ENCODE measurements at regions not wholly inside any gene's neighbourhood (a gene's known extent, or its start where the extent isn't known, plus 50 kb on each side); places are given as distances from the start of the nearest gene placed in this dataset.

GRCh38 chr15:79185199-79185598 lies 94.6 kb upstream of the RASGRF1 start:
- DNase-seq (ENCODE audit: low spot score): peak; percentile 64

- peak; percentile 74 for DNase-seq (ENCODE audit: low spot score)
These were observed 93.9 kb upstream of the RASGRF1 start for GRCh38 chr15:79184465-79184892.

- no peak for DNase-seq (ENCODE audit: low spot score)
These were observed 89.7 kb upstream of the RASGRF1 start for GRCh38 chr15:79180318-79180717.

DNA sequence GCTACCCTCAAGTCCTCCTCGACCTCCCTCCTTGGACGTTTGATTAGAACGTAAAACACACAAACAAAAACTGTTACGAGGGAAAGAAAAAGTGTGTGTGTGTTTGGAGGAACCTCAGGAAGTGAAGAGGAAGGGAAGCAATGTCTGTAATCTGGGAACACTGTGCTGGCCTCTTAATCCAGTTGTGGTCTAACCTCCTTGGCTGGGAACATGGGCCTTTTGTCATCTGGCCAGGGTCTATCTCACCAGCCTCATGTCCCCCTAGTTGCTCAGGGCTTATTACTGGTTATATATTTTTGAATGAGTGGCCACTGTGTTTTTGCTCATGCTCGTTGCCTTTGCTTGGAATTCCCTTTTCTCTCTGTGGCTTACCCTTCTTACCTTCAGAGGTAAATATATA lies 89.0 kb upstream of the RASGRF1 start:
- no peak for DNase-seq (ENCODE audit: low spot score)

- DNase-seq (ENCODE audit: low spot score): peak; percentile 39
These were observed 88.6 kb upstream of the RASGRF1 start for GRCh38 chr15:79179108-79179561.

DNA sequence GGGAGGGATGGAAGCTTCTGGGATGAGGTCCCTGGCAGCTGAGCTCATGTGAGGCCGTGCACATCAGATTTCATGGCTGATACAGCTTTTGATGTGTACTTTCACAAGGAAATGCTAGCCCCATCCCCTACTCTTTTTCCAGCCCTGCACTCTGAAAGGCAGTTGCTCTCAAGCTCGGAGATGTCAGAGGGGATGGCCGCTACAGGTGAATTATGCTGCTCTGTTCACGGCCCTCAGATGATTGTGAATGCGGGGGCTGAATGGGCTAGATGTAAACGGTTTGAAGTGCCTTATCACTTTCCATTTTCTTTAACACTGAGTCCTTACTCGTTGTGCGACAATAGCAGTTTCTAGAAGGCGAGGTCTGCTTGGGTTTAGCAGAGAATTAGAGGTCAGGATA lies 88.0 kb upstream of the RASGRF1 start:
- DNase-seq (ENCODE audit: low spot score): no peak

DNA sequence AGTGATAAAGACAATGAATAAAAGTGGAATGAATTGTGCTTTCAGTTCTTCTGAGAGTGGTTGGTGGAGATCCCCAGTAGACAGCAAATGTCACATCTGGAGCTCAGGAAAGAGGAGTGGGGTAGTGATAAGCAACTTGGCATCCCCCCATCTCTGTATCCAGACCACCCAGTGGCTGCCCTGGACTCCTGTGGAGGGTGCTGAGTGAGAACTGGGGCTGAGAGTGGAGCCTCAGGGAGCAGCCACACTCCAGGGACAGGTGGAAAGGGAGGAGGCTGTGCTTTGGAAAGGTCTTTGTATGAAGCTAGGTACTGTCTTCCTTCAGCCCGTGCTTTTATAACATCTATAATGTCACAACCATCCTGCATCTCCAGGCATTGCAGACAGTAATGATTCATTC lies 85.6 kb upstream of the RASGRF1 start:
- DNase-seq (ENCODE audit: low spot score): no peak

DNA sequence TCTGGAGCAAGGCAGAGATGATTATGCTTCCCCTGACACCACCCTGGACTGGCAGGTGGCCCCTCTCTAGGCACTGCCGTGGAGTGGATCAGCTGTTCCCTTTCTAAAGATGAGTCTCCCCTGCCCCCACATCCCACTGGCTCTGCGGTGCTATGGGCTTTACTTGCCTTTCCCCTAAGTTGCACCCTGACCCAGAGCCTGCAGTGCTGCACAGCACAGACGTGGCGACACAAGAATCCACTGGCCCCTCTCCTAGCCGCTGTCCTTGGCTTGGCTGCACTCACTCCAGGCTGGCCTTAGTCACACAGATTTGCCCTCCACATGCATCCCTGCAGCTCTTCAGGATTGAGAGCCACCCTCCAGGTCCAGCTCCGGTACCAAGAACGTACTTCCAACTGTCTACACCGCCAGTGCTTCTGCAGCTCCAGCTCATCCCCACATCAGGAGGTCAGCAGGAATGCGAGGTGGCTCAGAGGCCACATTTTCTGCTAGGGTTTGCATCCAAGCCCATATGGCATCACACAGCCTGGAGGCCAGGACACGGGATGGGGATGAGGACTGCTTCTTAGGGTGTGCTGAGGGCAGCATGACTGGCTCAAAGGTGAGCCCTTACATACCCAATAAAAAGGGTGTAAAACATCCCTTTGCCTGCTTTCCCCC lies 82.4 kb upstream of the RASGRF1 start:
- no peak for DNase-seq (ENCODE audit: low spot score)

- DNase-seq (ENCODE audit: low spot score): peak; percentile 71
These were observed 81.5 kb upstream of the RASGRF1 start for GRCh38 chr15:79172032-79172481.

GRCh38 chr15:79171320-79172031 lies 80.9 kb upstream of the RASGRF1 start:
- DNase-seq (ENCODE audit: low spot score): no peak

- no peak for DNase-seq (ENCODE audit: low spot score)
These were observed 79.7 kb upstream of the RASGRF1 start for GRCh38 chr15:79170256-79170664.

GRCh38 chr15:79169526-79170133 lies 79.0 kb upstream of the RASGRF1 start:
- DNase-seq (ENCODE audit: low spot score): no peak

GRCh38 chr15:79168922-79169456 lies 78.4 kb upstream of the RASGRF1 start:
- DNase-seq (ENCODE audit: low spot score): peak; percentile 71

- no peak for DNase-seq (ENCODE audit: low spot score)
These were observed 77.2 kb upstream of the RASGRF1 start for GRCh38 chr15:79167776-79168175.

GRCh38 chr15:79166311-79166955 lies 75.9 kb upstream of the RASGRF1 start:
- no peak for DNase-seq (ENCODE audit: low spot score)

DNA sequence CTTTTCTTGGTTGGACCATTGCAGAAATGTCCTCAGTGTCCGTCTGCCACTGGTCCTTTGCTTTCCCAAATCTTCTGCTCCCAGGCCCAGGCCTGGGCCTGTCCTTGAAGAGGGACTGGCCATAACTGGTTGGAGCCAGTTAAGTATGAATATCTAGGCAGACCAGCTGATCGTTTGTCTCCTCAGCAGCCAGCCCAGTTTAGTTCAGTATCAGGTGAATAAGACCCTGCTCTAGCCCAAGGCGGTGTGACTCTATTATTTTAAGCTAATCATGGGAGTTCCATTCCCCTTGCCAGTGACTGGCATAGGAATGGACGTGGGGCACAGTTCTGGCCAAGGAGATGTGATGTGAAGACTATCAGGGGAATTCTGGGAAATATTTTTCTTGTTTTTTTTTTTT lies 73.9 kb upstream of the RASGRF1 start:
- no peak for DNase-seq (ENCODE audit: low spot score)

GRCh38 chr15:79164043-79164442 lies 73.5 kb upstream of the RASGRF1 start:
- no peak for DNase-seq (ENCODE audit: low spot score)

- DNase-seq (ENCODE audit: low spot score): no peak
These were observed 72.8 kb upstream of the RASGRF1 start for GRCh38 chr15:79163395-79163794.

- DNase-seq (ENCODE audit: low spot score): no peak
These were observed 71.4 kb upstream of the RASGRF1 start for GRCh38 chr15:79161837-79162508.

GRCh38 chr15:79160211-79160610 lies 69.6 kb upstream of the RASGRF1 start:
- no peak for DNase-seq (ENCODE audit: low spot score)

All from iPS-NIHi11 (cell line).